GM12873 (cell line): ENCODE measurements at regions not wholly inside any gene's neighbourhood (a gene's known extent, or its start where the extent isn't known, plus 50 kb on each side); places are given as distances from the start of the nearest gene placed in this dataset.
A peak's percentile ranks its signal among the peaks of the same experiment; 100 is the strongest.

Source experiments
- TF ChIP-seq, protein P1 (sequence below): IDR thresholded peaks from 2 replicates; pipeline ENCODE4 v1.5.1; 2012; ENCODE audit warnings: low read depth, mild to moderate bottlenecking, moderate library complexity, low read length, control low read depth; ENCODE audit not compliant: insufficient read depth; ENCODE audit errors: missing control alignments

DNA sequence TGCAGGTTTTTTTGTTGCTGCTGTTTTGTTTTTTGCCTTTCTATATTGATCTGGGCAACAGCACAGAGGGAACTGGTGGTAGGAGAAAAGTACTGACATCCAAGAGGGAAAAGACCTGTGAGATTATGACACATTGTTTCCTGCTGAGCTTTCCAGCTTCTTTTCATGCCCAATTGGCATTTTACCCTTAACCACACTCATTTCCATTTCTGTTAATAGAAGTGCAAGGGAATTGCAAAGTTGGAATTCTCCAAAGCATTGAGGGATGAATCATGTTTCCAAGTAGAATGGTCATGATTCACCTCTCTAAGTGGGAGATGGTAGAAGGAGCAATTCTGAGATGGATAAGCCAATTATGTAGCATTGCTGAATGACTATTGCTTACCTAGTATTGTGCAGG, 161.5 kb downstream of the PPARGC1A start:
- TF ChIP-seq, protein P1, sequence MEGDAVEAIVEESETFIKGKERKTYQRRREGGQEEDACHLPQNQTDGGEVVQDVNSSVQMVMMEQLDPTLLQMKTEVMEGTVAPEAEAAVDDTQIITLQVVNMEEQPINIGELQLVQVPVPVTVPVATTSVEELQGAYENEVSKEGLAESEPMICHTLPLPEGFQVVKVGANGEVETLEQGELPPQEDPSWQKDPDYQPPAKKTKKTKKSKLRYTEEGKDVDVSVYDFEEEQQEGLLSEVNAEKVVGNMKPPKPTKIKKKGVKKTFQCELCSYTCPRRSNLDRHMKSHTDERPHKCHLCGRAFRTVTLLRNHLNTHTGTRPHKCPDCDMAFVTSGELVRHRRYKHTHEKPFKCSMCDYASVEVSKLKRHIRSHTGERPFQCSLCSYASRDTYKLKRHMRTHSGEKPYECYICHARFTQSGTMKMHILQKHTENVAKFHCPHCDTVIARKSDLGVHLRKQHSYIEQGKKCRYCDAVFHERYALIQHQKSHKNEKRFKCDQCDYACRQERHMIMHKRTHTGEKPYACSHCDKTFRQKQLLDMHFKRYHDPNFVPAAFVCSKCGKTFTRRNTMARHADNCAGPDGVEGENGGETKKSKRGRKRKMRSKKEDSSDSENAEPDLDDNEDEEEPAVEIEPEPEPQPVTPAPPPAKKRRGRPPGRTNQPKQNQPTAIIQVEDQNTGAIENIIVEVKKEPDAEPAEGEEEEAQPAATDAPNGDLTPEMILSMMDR, result no peak

GRCh38 chr4:23720556-23720955, 169.3 kb downstream of the PPARGC1A start:
- TF ChIP-seq, protein P1, result no peak

DNA sequence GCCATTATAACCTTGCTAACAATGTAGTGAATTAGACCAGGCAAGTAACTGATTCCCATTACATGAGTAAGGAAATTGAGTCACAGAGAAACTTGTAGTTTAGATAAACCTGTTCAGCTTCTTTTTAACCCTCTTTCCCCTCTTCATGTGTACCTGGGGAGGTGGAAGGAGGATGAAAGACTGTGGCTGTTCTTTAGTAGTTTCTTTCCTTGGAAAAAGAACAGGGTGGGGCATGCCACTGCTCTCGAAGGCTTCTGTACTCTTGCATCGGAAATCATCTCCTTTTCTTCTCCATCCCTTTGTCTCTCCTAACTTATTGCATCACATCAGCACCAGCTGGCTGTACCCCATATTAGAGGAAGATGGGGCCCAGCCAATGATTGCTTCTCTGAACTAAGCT, 171.4 kb downstream of the PPARGC1A start:
- TF ChIP-seq, protein P1, result no peak

- TF ChIP-seq, protein P1, result peak; percentile 27
Observed at GRCh38 chr4:23717528-23718248, 172.2 kb downstream of the PPARGC1A start.

DNA sequence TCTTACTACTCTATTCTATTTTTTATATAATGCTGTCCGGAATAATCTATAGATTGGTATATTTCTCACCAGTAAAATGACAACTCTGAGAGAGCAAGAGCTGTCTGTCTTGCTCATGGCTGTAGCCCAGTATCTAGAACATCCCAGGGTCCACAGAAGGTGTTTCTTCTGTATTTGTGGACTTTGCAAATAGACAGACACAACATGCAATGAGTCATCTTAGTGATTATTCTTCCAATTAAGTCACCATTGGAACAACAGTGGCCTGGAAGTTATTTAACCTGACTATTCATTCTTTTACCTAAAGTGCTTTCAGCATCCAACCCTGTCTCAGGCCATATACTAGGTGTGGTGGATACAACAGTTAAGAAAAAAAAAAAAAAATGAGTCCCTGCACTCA, 179.5 kb downstream of the PPARGC1A start:
- TF ChIP-seq, protein P1, result no peak

- TF ChIP-seq, protein P1, result no peak
Observed at GRCh38 chr4:23707652-23708026, 182.2 kb downstream of the PPARGC1A start.

DNA sequence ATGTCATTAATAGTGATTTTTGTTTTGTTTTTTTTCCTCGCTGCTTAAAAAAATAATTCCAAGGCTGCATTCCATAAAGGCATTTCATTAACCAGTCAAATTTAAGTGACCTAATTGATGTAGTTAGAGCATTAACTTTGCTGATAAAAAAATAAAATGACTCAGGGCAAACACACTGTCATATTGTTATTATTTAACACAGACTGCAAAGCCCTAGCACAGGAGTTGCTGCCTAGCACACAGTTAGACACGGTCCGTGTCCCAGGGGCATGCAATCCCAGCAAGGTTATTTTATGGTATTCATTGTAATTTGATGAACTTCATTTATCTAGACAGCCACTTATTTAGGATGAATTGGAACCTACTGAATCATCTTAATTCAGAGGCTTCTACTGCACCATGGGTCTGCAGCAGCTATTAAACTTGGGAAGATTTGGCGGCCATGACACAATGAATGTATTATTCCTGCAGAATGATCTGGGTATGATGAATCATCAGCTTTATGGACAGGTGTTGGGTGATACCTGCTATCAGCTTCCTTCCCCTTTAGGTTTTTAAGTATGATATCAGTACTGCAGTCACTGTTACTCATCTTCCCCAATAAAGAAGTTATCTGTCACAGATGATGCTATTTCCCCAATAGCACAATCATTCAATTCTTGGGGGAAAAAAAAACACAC, 182.7 kb downstream of the PPARGC1A start:
- TF ChIP-seq, protein P1, result no peak
